ENCODE measurements at regions not wholly inside any gene's neighbourhood (a gene's known extent, or its start where the extent isn't known, plus 50 kb on each side); places are given as distances from the start of the nearest gene placed in this dataset.

DNA sequence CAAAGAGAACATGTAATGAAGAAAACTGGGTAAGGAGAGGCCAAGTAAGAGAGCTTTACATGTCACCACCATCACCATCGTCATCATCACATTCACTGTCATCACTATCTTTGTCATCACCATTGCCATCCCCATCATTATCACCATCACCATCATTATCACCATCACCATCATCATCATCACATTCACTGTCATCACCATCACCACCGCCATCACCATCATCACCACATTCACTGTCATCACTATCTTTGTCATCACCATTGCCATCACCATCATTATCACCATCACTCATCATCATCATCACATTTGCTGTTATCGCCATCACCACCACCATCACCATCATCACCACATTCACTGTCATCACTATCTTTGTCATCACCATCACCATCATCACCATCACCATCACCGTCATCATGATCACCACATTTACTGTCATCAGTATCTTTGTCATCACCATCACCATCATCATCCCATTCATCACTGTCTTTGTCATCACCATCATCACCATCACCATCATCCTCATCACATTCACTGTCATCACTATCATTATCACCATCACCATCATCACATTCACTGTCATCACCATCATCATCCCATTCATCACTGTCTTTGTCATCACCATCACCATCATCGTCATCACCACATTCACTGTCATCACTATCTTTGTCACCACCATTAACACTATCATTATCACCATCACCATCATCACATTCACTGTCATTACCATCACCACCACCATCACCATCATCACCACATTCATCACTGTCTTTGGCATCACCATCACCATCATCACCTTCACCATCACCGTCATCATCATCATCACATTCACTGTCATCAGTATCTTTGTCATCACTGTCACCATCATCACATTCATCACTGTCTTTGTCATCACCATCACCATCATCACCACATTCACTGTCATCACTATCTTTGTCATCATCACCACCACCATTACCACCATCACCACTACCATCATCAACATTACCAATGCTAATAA lies 172.3 kb downstream of the ERMARD start:
- Histone ChIP-seq H3K4me2 (no peak overlapping the region), H3K4me1 (peaks cover 14 to 31% (median 26%) of the 10 kb centered on the region in 10 experiments), H3K36me3 (no peaks in the 10 kb centered on the region), H3K9ac (no peak overlapping the region), H4K20me1 (no peaks in the 10 kb centered on the region), H3K27me3 (no peaks in the 10 kb centered on the region), H3K9me3 (replicated peaks in 1 of 11) (peaks cover 0 to 4% (median under 1%) of the 10 kb centered on the region in 11 experiments; a peak in 3 of 22 replicates), H3K4me3 (no peak overlapping the region), H3K27ac (no peak overlapping the region)
- TF ChIP-seq Cebpa-rat (IDR thresholded peaks at IDR 0.05) = no peak

DNA sequence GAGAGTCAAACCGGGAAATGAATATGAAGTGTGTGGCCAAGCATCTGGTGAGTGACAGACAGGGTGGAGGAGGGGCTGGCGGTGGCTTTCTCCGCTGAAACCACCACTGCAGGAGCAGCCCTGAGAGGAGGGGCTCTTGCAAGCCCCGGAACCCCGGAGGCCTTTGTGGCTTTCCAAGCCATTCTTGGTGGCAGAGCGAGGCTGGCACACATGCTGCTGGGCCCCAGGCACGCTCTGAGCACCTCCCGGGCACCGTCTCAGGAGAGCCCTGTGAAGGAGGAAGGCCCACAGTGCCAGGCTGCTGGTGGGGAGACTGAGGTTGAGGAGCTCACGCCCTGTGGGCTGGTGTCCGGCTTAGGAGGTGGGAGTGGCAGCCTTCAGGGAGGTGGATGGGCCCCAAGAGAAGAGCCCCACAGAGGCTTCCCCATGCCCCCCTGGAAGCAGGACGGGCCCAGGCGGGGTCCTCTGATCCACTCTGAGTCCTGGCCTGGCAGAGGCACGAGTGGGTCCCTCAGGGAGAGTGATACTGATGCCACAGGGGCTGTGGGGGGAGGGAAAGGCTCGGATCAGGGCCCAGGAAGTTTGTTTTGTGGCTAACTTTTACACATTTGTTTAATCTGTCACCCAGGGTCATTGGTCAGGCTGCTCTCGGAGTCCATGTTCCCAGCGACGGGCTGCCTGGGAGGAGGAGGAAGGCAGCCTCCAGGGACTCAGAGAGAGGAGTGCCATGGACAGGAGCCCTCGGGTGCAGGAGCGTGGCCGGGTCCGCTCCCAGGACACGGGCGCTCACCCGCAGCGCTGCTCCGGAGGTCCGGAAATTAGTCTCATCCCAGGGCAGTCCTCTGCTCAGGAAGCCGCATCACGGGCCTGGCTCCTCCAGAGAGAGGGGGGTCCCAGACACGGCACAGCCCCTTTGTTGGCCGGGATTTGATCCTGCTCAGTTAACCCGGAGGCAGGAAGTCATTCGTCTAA lies 170.7 kb downstream of the ERMARD start:
- Histone ChIP-seq H3K36me3 (no peaks in the 10 kb centered on the region), H3K9me3 (replicated peaks in 1 of 11) (no peaks in the 10 kb centered on the region), H3K4me2 (peak overlapping the region; percentile 72 to 94 (median 87)), H3K9ac (peak overlapping the region; percentile 36 to 80 (median 72); a peak in 18 of 22 replicates), H4K20me1 (no peaks in the 10 kb centered on the region), H3K4me1 (peaks cover 14 to 42% (median 36%) of the 10 kb centered on the region in 10 experiments), H3K4me3 (peak overlapping the region in 1 of 10 experiments; percentile 39; a peak in 2 of 20 replicates), H3K27me3 (no peaks in the 10 kb centered on the region), H3K27ac (peak overlapping the region in 10 of 11 experiments; percentile 27 to 88 (median 81); a peak in 20 of 22 replicates)
- no peak for TF ChIP-seq Cebpa-rat (IDR thresholded peaks at IDR 0.05)

GRCh38 chr6:169921217-169921616 lies 169.8 kb downstream of the ERMARD start:
- H3K36me3 ChIP-seq = no peaks in the 10 kb centered on the region
- TF ChIP-seq Cebpa-rat (IDR thresholded peaks at IDR 0.05) = no peak
- no peak overlapping the region for H3K4me3 ChIP-seq
- no peaks in the 10 kb centered on the region for H4K20me1 ChIP-seq
- no peaks in the 10 kb centered on the region for H3K9me3 ChIP-seq (replicated peaks in 1 of 11)
- peak overlapping the region; percentile 72 to 94 (median 87) for H3K4me2 ChIP-seq
- H3K4me1 ChIP-seq = peaks cover 14 to 50% (median 39%) of the 10 kb centered on the region in 10 experiments
- peak overlapping the region in 5 of 11 experiments; percentile 30 to 80 (median 44); a peak in 8 of 22 replicates for H3K9ac ChIP-seq
- peak overlapping the region in 8 of 11 experiments; percentile 58 to 88 (median 82); a peak in 14 of 22 replicates for H3K27ac ChIP-seq
- no peaks in the 10 kb centered on the region for H3K27me3 ChIP-seq

DNA sequence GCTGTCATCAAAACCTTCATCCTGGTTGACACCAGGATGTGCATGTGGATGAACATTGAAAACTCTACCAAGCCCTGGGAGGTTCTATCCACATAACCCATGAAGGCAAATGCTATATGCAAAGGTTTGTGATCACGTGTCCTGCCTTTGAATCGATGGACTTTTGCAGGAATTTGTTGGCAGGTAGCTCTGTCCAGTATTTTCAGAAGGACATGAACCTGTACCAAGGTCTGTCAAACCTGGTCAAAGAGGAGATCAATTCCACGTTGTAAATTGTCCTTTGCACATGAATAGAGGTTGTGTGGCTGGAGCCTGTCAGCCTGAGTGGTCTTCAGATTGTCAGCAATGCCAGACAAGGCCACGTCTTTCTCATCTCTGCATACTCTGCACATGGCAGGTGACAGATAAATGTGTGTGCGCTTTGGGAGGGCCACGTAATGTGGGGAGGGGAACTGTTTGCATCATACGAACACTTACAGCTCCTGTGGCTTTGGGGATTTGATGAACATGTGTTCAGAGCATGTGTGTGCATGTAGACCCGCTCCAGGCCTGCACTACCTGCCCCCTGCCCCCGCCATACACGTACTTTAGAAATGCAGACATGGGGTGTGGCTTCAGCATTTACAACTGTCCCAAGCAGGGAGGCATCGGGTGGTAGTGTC lies 169.1 kb downstream of the ERMARD start:
- H3K9me3 ChIP-seq (replicated peaks in 1 of 11) = no peaks in the 10 kb centered on the region

DNA sequence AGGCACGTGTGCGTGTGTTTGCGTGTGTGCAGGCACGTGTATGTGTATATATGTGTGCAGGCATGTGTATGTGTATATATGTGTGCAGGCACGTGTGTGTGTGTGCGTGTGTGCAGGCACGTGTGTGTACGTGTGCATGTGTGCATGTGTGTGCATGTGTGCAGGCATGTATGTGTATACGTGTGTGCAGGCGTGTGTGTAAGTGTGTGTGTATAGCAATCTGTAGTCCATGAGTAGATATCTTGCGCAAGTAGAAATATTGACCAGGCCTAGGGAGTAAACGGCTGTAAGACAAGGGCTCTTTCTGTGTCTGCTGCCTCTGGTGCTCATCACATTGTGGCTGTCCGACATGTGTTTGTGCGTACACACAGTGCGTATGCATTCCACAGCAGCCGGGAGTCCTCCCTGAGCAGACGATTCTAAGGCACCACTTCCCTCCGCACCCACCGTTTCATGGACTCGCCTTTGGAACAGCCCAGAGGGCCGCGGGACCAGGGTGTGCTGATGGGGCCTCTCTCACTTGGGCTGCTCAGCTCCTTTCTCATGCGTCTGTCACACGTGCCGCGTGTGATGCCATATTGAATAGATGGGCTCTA lies 167.6 kb downstream of the ERMARD start:
- no peak overlapping the region for H3K4me2 ChIP-seq
- H3K4me1 ChIP-seq = peaks cover 14 to 71% (median 59%) of the 10 kb centered on the region in 10 experiments
- no peaks in the 10 kb centered on the region for H3K27me3 ChIP-seq
- no peak overlapping the region for H3K9ac ChIP-seq
- H4K20me1 ChIP-seq = no peaks in the 10 kb centered on the region
- no peaks in the 10 kb centered on the region for H3K9me3 ChIP-seq (replicated peaks in 1 of 11)
- TF ChIP-seq Cebpa-rat (IDR thresholded peaks at IDR 0.05) = no peak
- no peak overlapping the region for H3K4me3 ChIP-seq
- H3K36me3 ChIP-seq = no peaks in the 10 kb centered on the region
- H3K27ac ChIP-seq = no peak overlapping the region

More for the DNA sequence above, 169.1 kb downstream of the ERMARD start:
- Histone ChIP-seq H3K9ac (no peak overlapping the region), H4K20me1 (no peaks in the 10 kb centered on the region), H3K4me1 (peaks cover 14 to 57% (median 45%) of the 10 kb centered on the region in 10 experiments), H3K4me3 (no peak overlapping the region), H3K27ac (peak overlapping the region in 1 of 11 experiments; percentile 88; a peak in 2 of 22 replicates), H3K36me3 (no peaks in the 10 kb centered on the region), H3K27me3 (no peaks in the 10 kb centered on the region), H3K4me2 (peak overlapping the region in 9 of 11 experiments; percentile 72 to 94 (median 89); a peak in 12 of 22 replicates)
- TF ChIP-seq Cebpa-rat (IDR thresholded peaks at IDR 0.05) = no peak

GRCh38 chr6:169918239-169918953 lies 167.0 kb downstream of the ERMARD start:
- H3K4me2 ChIP-seq = peak overlapping the region in 8 of 11 experiments; percentile 2 to 56 (median 22); a peak in 11 of 22 replicates
- no peaks in the 10 kb centered on the region for H3K9me3 ChIP-seq (replicated peaks in 1 of 11)
- peaks cover 19 to 78% (median 65%) of the 10 kb centered on the region in 10 experiments for H3K4me1 ChIP-seq
- no peak overlapping the region for H3K27ac ChIP-seq
- no peaks in the 10 kb centered on the region for H3K36me3 ChIP-seq
- no peaks in the 10 kb centered on the region for H3K27me3 ChIP-seq
- no peak overlapping the region for H3K4me3 ChIP-seq
- no peaks in the 10 kb centered on the region for H4K20me1 ChIP-seq
- H3K9ac ChIP-seq = no peak overlapping the region
- TF ChIP-seq Cebpa-rat (IDR thresholded peaks at IDR 0.05) = no peak

- no peak for TF ChIP-seq Cebpa-rat (IDR thresholded peaks at IDR 0.05)
- Histone ChIP-seq H3K27me3 (no peaks in the 10 kb centered on the region), H3K9me3 (replicated peaks in 1 of 11) (no peaks in the 10 kb centered on the region)
Measured at GRCh38 chr6:169917153-169917552, 165.7 kb downstream of the ERMARD start.

More at GRCh38 chr6:169917153-169917552, 165.7 kb downstream of the ERMARD start:
- no peaks in the 10 kb centered on the region for H3K36me3 ChIP-seq
- H4K20me1 ChIP-seq = no peaks in the 10 kb centered on the region
- no peak overlapping the region for H3K27ac ChIP-seq
- H3K9ac ChIP-seq = no peak overlapping the region
- no peak overlapping the region for H3K4me3 ChIP-seq
- H3K4me2 ChIP-seq = no peak overlapping the region; a peak in 1 of 22 replicates
- peaks cover 27 to 80% (median 69%) of the 10 kb centered on the region in 10 experiments for H3K4me1 ChIP-seq
